Kidney (tissue), 13 donors: ENCODE measurements at regions not wholly inside any gene's neighbourhood (a gene's known extent, or its start where the extent isn't known, plus 50 kb on each side); places are given as distances from the start of the nearest gene placed in this dataset.
A peak's percentile ranks its signal among the peaks of the same experiment; 100 is the strongest.

ENCODE experiments used
- DNase-seq, 5 donors: peaks; one replicate each; pipeline ENCODE4 v3.0.0-alpha.2; 2013 to 2020
- FAIRE-seq: peaks from 2 replicates; lab custom pipeline; 2012; peaks lifted over from hg19 to GRCh38; lab: Jason Lieb, UNC
- H3K27ac ChIP-seq, 2 donors: one replicate each; pipeline ENCODE4 v1.7.0; 2013; ENCODE audit warnings: low read depth in 2 of 2, low read length in 2 of 2, inconsistent platforms in 1 of 2
- H3K27me3 ChIP-seq: one replicate; pipeline ENCODE4 v1.7.1; 2013; ENCODE audit warnings: low read length, inconsistent platforms; ENCODE audit not compliant: control insufficient read depth, insufficient read depth
- H3K36me3 ChIP-seq, 3 donors: one replicate each; pipeline versions ENCODE4 v1.7.0 to v1.7.1; 2013; ENCODE audit warnings: low read length in 3 of 3, control low read depth in 1 of 3, inconsistent platforms in 1 of 3; ENCODE audit not compliant: insufficient read depth in 3 of 3, control insufficient read depth in 2 of 3
- H3K4me1 ChIP-seq, 3 donors: one replicate each; pipeline versions ENCODE4 v1.7.0 to v1.7.1; 2013; ENCODE audit warnings: low read length in 3 of 3, inconsistent platforms in 1 of 3, low read depth in 1 of 3; ENCODE audit not compliant: control insufficient read depth in 2 of 3, insufficient read depth in 2 of 3
- H3K4me3 ChIP-seq, 3 donors: one replicate each; pipeline versions ENCODE4 v1.7.0 to v1.8.1; 2013; ENCODE audit warnings: low read length in 3 of 3, control low read depth in 1 of 3, inconsistent platforms in 1 of 3
- H3K9ac ChIP-seq, 3 donors: one replicate each; pipeline versions ENCODE4 v1.7.0 to v1.7.1; 2013; ENCODE audit warnings: low read length in 3 of 3, control low read depth in 1 of 3, inconsistent platforms in 1 of 3
- H3K9me3 ChIP-seq, 3 donors: one replicate each; pipeline versions ENCODE4 v1.7.0 to v1.7.1; 2013; ENCODE audit warnings: low read length in 3 of 3, control low read depth in 1 of 3, inconsistent platforms in 1 of 3; ENCODE audit not compliant: control insufficient read depth in 2 of 3, insufficient read depth in 1 of 3
- intact Hi-C: fragments of 100-400 bp; cut with DNase I; formaldehyde crosslinking; loops from one replicate; pipeline ENCODE4 v1.11.1; 2022
- TF ChIP-seq, protein P1 (sequence below): IDR thresholded peaks from 3 replicates; pipeline ENCODE4 v1.5.1; 2012; ENCODE audit warnings: mild to moderate bottlenecking, moderate library complexity, borderline replicate concordance; ENCODE audit not compliant: insufficient read depth; ENCODE audit errors: extremely low read depth
- donor health status: control.
- donor health status: control.
- donor health status: control.
- donor health status: control.
- donor health status: control.
- donor health status: DM: yes; HTN: yes; CAD: no.
- donor health status: Normal renal cell carcinoma (clear cell type).

GRCh38 chr12:86917121-86917520, 660.9 kb upstream of the MGAT4C start:
- no peaks in the 10 kb centered on the region for H3K4me1 ChIP-seq
- no peaks in the 10 kb centered on the region for H3K9me3 ChIP-seq
- TF ChIP-seq, protein P1, sequence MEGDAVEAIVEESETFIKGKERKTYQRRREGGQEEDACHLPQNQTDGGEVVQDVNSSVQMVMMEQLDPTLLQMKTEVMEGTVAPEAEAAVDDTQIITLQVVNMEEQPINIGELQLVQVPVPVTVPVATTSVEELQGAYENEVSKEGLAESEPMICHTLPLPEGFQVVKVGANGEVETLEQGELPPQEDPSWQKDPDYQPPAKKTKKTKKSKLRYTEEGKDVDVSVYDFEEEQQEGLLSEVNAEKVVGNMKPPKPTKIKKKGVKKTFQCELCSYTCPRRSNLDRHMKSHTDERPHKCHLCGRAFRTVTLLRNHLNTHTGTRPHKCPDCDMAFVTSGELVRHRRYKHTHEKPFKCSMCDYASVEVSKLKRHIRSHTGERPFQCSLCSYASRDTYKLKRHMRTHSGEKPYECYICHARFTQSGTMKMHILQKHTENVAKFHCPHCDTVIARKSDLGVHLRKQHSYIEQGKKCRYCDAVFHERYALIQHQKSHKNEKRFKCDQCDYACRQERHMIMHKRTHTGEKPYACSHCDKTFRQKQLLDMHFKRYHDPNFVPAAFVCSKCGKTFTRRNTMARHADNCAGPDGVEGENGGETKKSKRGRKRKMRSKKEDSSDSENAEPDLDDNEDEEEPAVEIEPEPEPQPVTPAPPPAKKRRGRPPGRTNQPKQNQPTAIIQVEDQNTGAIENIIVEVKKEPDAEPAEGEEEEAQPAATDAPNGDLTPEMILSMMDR, result no peak
- intact Hi-C loops, result no loop called here
- no peaks in the 10 kb centered on the region for H3K27me3 ChIP-seq
- no peak overlapping the region for H3K27ac ChIP-seq
- DNase-seq (no peak), FAIRE-seq (no peak)
- H3K9ac ChIP-seq, result no peak overlapping the region
- no peaks in the 10 kb centered on the region for H3K36me3 ChIP-seq
- H3K4me3 ChIP-seq, result no peak overlapping the region

GRCh38 chr12:86914721-86915120, 658.5 kb upstream of the MGAT4C start:
- peak; percentile 25 for FAIRE-seq

GRCh38 chr12:86911973-86912372, 655.8 kb upstream of the MGAT4C start:
- Histone ChIP-seq H3K9ac (no peak overlapping the region), H3K36me3 (no peaks in the 10 kb centered on the region), H3K4me1 (no peaks in the 10 kb centered on the region), H3K4me3 (no peak overlapping the region), H3K27ac (no peak overlapping the region), H3K9me3 (no peaks in the 10 kb centered on the region), H3K27me3 (no peaks in the 10 kb centered on the region)
- intact Hi-C loops, result no loop called here
- DNase-seq (no peak), FAIRE-seq (no peak)
- TF ChIP-seq, protein P1, result no peak

More at GRCh38 chr12:86914721-86915120, 658.5 kb upstream of the MGAT4C start:
- Histone ChIP-seq H3K36me3 (no peaks in the 10 kb centered on the region), H3K27me3 (no peaks in the 10 kb centered on the region), H3K9me3 (no peaks in the 10 kb centered on the region), H3K27ac (no peak overlapping the region), H3K4me3 (no peak overlapping the region), H3K4me1 (no peaks in the 10 kb centered on the region), H3K9ac (no peak overlapping the region)
- intact Hi-C loops, result no loop called here
- DNase-seq, result peak in 2 of 5 donors; percentile 33 to 42
- TF ChIP-seq, protein P1, result peak; percentile 5

- H3K27ac ChIP-seq, result no peak overlapping the region
- no peaks in the 10 kb centered on the region for H3K4me1 ChIP-seq
- FAIRE-seq (no peak), DNase-seq (no peak)
- TF ChIP-seq, protein P1, result no peak
- H3K36me3 ChIP-seq, result no peaks in the 10 kb centered on the region
- no peak overlapping the region for H3K9ac ChIP-seq
- intact Hi-C loops, result no loop called here
- H3K9me3 ChIP-seq, result no peaks in the 10 kb centered on the region
- H3K27me3 ChIP-seq, result no peaks in the 10 kb centered on the region
- no peak overlapping the region for H3K4me3 ChIP-seq
Measured at GRCh38 chr12:86903159-86903558, 647.0 kb upstream of the MGAT4C start.
